HepG2 (cell line): ENCODE measurements at regions not wholly inside any gene's neighbourhood (a gene's known extent, or its start where the extent isn't known, plus 50 kb on each side); places are given as distances from the start of the nearest gene placed in this dataset.

Experiments
- ATAC-seq: fragments of 200-7000 bp; cut with Tn5 transposase; 3 replicates; pipeline ENCODE4 v1.9.1; 2020; ENCODE audit warnings: mild to moderate bottlenecking, moderate library complexity
- BruUV-seq: library from RNA; stranded (reverse); fragments of 400-500 nt; replicated peaks from 2 replicates; lab custom pipeline; 2021; lab: Mats Ljungman, UMichigan
- CTCF ChIA-PET: fragments of 300-600 bp; formaldehyde crosslinking; extraction: SDS; loops from one replicate; lab custom pipeline; 2021; ENCODE audit warnings: low total read pairs, inconsistent platforms, low intra/inter-chr PET ratio; lab: Yijun Ruan, JAX
- POLR2A ChIA-PET: fragments of 350-600 bp; sonication (Branson Sonifier 250); formaldehyde crosslinking; loops from one replicate; lab custom pipeline; 2020; ENCODE audit warnings: antibody characterized with exemption, inconsistent platforms; lab: Yijun Ruan, JAX
- DNase-seq: peaks from one replicate; pipeline ENCODE4 v3.0.0-alpha.2; 2015; ENCODE audit warnings: low spot score
- FAIRE-seq: peaks from 3 replicates; lab custom pipeline; 2011; peaks lifted over from hg19 to GRCh38; lab: Jason Lieb, UNC
- H2AFZ ChIP-seq: one replicate; pipeline ENCODE4 v1.6.1; 2011; ENCODE audit warnings: low read length, inconsistent platforms
- H3K27ac ChIP-seq: fragments of 300-600 bp; 3 replicates; pipeline ENCODE4 v1.8.0; 2011; ENCODE audit warnings: mixed run types, mild to moderate bottlenecking, mixed read lengths, low read length, inconsistent platforms; ENCODE audit not compliant: insufficient read depth; ENCODE audit errors: extremely low read length
- H3K27me3 ChIP-seq, 2 experiments: fragments of 200-600 bp in 1 of 2; 2 replicates in 1 of 2; 3 replicates in 1 of 2; pipeline versions ENCODE4 v1.6.0 to v1.8.0; 2011; ENCODE audit warnings: low read length in 2 of 2, mild to moderate bottlenecking in 2 of 2, moderate library complexity in 2 of 2, inconsistent platforms in 1 of 2; ENCODE audit not compliant: insufficient read depth in 2 of 2, control insufficient read depth in 1 of 2
- H3K36me3 ChIP-seq, 2 experiments: fragments of 200-600 bp in 1 of 2; replicated peaks in 1 of 2; 2 replicates in 1 of 2; 3 replicates in 1 of 2; pipeline versions ENCODE4 v1.5.1 to v1.8.0; 2011; ENCODE audit warnings: low read length in 2 of 2, inconsistent platforms in 1 of 2; ENCODE audit not compliant: insufficient read depth in 2 of 2, control insufficient read depth in 1 of 2
- H3K4me1 ChIP-seq: 2 replicates; pipeline ENCODE4 v1.5.1; 2012; ENCODE audit warnings: low read length, inconsistent platforms; ENCODE audit not compliant: insufficient read depth
- H3K4me2 ChIP-seq: 2 replicates; pipeline ENCODE4 v1.6.0; 2011; ENCODE audit warnings: low read depth, low read length, inconsistent platforms
- H3K4me3 ChIP-seq, 3 experiments: fragments of 200-600 bp in 1 of 3; sonication (generic), shearing (Covaris generic) in 1 of 3; replicated peaks in 1 of 3; 2 replicates each; pipeline ENCODE4 v1.5.1; 2011 to 2016; ENCODE audit warnings: low read length in 3 of 3, inconsistent platforms in 2 of 3, low read depth in 2 of 3, mild to moderate bottlenecking in 2 of 3, control low read depth in 1 of 3, mixed read lengths in 1 of 3; ENCODE audit not compliant: insufficient read depth in 1 of 3
- H3K79me2 ChIP-seq: one replicate; pipeline ENCODE4 v1.6.1; 2011; ENCODE audit warnings: low read length, inconsistent platforms; ENCODE audit not compliant: insufficient read depth
- H3K9ac ChIP-seq: 2 replicates; pipeline ENCODE4 v1.6.0; 2011; ENCODE audit warnings: mild to moderate bottlenecking, low read depth, low read length, inconsistent platforms; ENCODE audit not compliant: insufficient read depth
- H3K9me3 ChIP-seq: 2 replicates; pipeline ENCODE4 v1.5.1; 2012; ENCODE audit warnings: mild to moderate bottlenecking, low read length
- H4K20me1 ChIP-seq: 2 replicates; pipeline ENCODE4 v1.6.0; 2011; ENCODE audit warnings: inconsistent platforms, mild to moderate bottlenecking, low read length, moderate library complexity; ENCODE audit not compliant: insufficient read depth
- ARNT2 ChIP-seq: sonication (generic); formaldehyde crosslinking; IDR thresholded peaks from 2 replicates; pipeline ENCODE4 v1.8.0; 2022; ENCODE audit warnings: mild to moderate bottlenecking, low read depth, missing genetic modification reagents, moderate library complexity
- GABPA ChIP-seq, 2 experiments: IDR thresholded peaks; 2 replicates each; pipeline ENCODE4 v1.6.1; 2011 to 2016; ENCODE audit warnings: low read depth in 2 of 2, low read length in 1 of 2, missing biosample characterization in 1 of 2, missing genetic modification characterization in 1 of 2
- KAT8 ChIP-seq: IDR thresholded peaks from 2 replicates; pipeline ENCODE4 v1.6.1; 2016; ENCODE audit warnings: missing genetic modification reagents, missing compliant biosample characterization
- NCOA2 ChIP-seq: sonication (generic); formaldehyde crosslinking; IDR thresholded peaks from 2 replicates; pipeline ENCODE4 v1.8.0; 2022; ENCODE audit warnings: inconsistent platforms
- PAX8 ChIP-seq: sonication (generic); formaldehyde crosslinking; IDR thresholded peaks from 2 replicates; pipeline ENCODE4 v1.8.0; 2022; ENCODE audit warnings: mild to moderate bottlenecking, missing genetic modification reagents, borderline replicate concordance
- POGZ ChIP-seq: sonication (generic); formaldehyde crosslinking; IDR thresholded peaks from 2 replicates; pipeline ENCODE4 v1.4.0; 2020; ENCODE audit warnings: mild to moderate bottlenecking, missing genetic modification reagents
- TCF12 ChIP-seq, 2 experiments: fragments of 450-650 bp in 1 of 2; sonication (generic) in 1 of 2; formaldehyde crosslinking in 1 of 2; IDR thresholded peaks; 2 replicates each; pipeline versions ENCODE4 v1.6.1 to v1.8.0; 2017 to 2022; ENCODE audit warnings: antibody characterized with exemption in 1 of 2, mild to moderate bottlenecking in 1 of 2, missing genetic modification reagents in 1 of 2, moderate library complexity in 1 of 2
- ZBTB42 ChIP-seq: sonication (generic); formaldehyde crosslinking; IDR thresholded peaks from 2 replicates; pipeline ENCODE4 v1.5.0; 2020; ENCODE audit warnings: mild to moderate bottlenecking, missing genetic modification reagents
- ZNF281 ChIP-seq: sonication (generic); formaldehyde crosslinking; IDR thresholded peaks from 2 replicates; pipeline ENCODE4 v1.4.0; 2020; ENCODE audit warnings: missing genetic modification reagents, borderline replicate concordance
- ZNF317 ChIP-seq: sonication (generic); formaldehyde crosslinking; IDR thresholded peaks from 2 replicates; pipeline ENCODE4 v1.5.0; 2020; ENCODE audit warnings: mild to moderate bottlenecking, missing genetic modification reagents
- ZNF333 ChIP-seq: sonication (generic); formaldehyde crosslinking; IDR thresholded peaks from 2 replicates; pipeline ENCODE4 v1.4.0; 2020; ENCODE audit warnings: mild to moderate bottlenecking, missing genetic modification reagents, borderline replicate concordance
- ZNF644 ChIP-seq: IDR thresholded peaks from 2 replicates; pipeline ENCODE4 v1.6.1; 2016; ENCODE audit warnings: low read depth
- ZSCAN29 ChIP-seq: sonication (generic); formaldehyde crosslinking; conservative IDR thresholded peaks from 2 replicates; pipeline ENCODE4 v1.4.0; 2020; ENCODE audit warnings: mild to moderate bottlenecking, missing genetic modification reagents
- ZSCAN5A ChIP-seq: sonication (generic); formaldehyde crosslinking; IDR thresholded peaks from 2 replicates; pipeline ENCODE4 v1.8.0; 2022; ENCODE audit warnings: mild to moderate bottlenecking, missing genetic modification reagents, borderline replicate concordance
- WGBS: methylation state at CpG from one replicate; pipeline ENCODE4 v1.1.6; 2017; ENCODE audit warnings: low lambda C conversion rate; 5-methylcytosine and 5-hydroxymethylcytosine counted together
- in situ Hi-C: cut with HindIII; loops from 2 replicates; pipeline ENCODE4 v1.10.0; 2017; ENCODE audit warnings: low pct_unique_long_range_greater_than_20kb; ENCODE audit not compliant: extremely low pct_ligation_motif_present
- intact Hi-C: fragments of 100-400 bp; cut with micrococcal nuclease; formaldehyde crosslinking; loops from one replicate; pipeline ENCODE4 v1.10.0; 2022; ENCODE audit not compliant: unreplicated experiment
- TF ChIP-seq, protein P1 (sequence below): sonication (generic); formaldehyde crosslinking; IDR thresholded peaks from 2 replicates; pipeline ENCODE4 v1.4.0; 2020; ENCODE audit warnings: missing genetic modification reagents

DNA sequence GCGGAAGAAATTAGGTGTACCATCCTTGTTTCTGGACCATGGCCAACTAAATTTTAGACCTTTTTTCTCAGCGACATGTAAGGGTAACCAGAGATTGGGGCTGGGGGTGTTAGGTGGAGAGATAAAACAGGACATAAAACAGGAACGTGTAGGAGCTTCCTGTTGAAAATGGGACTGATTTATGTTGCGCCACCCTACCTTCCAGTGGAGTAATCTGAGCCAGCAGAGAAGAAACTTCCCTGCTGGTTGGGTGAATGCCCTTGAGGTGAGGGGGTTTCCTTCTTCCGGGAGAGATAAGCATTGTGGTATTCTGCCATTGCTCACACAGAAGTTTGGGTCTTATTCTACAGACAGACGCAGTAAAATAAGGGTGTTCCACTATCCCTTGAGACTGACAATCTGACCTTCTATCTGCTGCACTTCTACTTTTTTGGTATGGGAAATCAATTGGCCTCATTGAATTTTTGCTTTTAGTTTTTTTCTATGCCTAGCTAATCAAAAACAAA is 417.6 kb downstream of the PCNX1 start (continued):
- TF ChIP-seq KAT8 (CRISPR knock-in tag) (no peak), NCOA2 (CRISPR knock-in tag) (no peak), ZNF644 (0 out of 2 replicates have a peak, but pooled peaks have one; percentile 17), ZBTB42 (CRISPR knock-in tag) (no peak), ZNF333 (CRISPR knock-in tag) (no peak), ZSCAN29 (CRISPR knock-in tag) (no peak), ZNF317 (0 out of 2 replicates have a peak, but pooled peaks have one; percentile 54), POGZ (CRISPR knock-in tag) (no peak), TCF12 (IDR thresholded peaks at IDR 0.05) (no peak), TCF12 (CRISPR knock-in tag; IDR thresholded peaks at IDR 0.05) (no peak), ZSCAN5A (CRISPR knock-in tag) (no peak), GABPA (IDR thresholded peaks at IDR 0.05; ENCODE audit: low read depth, low read length) (no peak), GABPA (CRISPR knock-in tag; IDR thresholded peaks at IDR 0.05; ENCODE audit: low read depth) (peak; percentile 42; the same call in 1 of the 2 replicates)

DNA sequence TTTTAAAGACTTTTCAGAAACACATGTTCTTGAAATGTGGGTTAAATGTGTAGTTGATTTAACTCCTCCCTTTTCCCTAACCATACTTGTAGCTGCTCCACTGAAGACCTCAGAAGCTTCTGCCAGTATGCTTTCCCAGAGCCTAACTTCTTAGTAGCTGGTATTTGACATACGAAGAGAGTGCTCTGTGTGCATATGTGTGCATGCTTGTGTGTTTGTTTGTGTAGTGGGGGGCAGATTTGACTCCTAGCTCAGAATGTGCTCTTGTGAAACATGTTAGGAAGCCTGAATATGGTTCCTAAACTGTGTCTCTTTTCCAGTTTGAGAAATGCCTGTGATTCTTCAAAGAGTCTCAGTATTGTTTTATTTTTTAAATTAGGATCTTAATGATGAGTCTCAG is 420.4 kb downstream of the PCNX1 start:
- intact Hi-C loops, result no loop called here
- H3K27me3 ChIP-seq, result no peaks in the 10 kb centered on the region
- H3K36me3 ChIP-seq, result no peaks in the 10 kb centered on the region; a peak in 1 of 5 replicates
- no peak overlapping the region for H3K4me2 ChIP-seq
- no peak overlapping the region for H2AFZ ChIP-seq
- H4K20me1 ChIP-seq, result peaks cover under 1% of the 10 kb centered on the region; the same call in 1 of the 2 replicates
- H3K79me2 ChIP-seq, result peaks cover 73% of the 10 kb centered on the region
- in situ Hi-C loops, result no loop called here
- H3K4me3 ChIP-seq, result no peak overlapping the region
- ChIA-PET CTCF (no interaction called here), POLR2A (interaction anchor here (1.6 kb wide), 1 partner anchor 9 kb away, joined by 4 read pairs; no protein-coding TSS in a partner anchor)
- peak; percentile 54 for ATAC-seq
- no peak for FAIRE-seq
- H3K9ac ChIP-seq, result peak overlapping the region; percentile 49
- H3K4me1 ChIP-seq, result peaks cover 40% of the 10 kb centered on the region
- 44% methylated on average over 1 of the region's 1 CpG for WGBS
- BruUV-seq, result no TSS peak
- no peaks in the 10 kb centered on the region for H3K9me3 ChIP-seq
- no peak for DNase-seq
- H3K27ac ChIP-seq, result no peak overlapping the region
- TF ChIP-seq, protein P1, sequence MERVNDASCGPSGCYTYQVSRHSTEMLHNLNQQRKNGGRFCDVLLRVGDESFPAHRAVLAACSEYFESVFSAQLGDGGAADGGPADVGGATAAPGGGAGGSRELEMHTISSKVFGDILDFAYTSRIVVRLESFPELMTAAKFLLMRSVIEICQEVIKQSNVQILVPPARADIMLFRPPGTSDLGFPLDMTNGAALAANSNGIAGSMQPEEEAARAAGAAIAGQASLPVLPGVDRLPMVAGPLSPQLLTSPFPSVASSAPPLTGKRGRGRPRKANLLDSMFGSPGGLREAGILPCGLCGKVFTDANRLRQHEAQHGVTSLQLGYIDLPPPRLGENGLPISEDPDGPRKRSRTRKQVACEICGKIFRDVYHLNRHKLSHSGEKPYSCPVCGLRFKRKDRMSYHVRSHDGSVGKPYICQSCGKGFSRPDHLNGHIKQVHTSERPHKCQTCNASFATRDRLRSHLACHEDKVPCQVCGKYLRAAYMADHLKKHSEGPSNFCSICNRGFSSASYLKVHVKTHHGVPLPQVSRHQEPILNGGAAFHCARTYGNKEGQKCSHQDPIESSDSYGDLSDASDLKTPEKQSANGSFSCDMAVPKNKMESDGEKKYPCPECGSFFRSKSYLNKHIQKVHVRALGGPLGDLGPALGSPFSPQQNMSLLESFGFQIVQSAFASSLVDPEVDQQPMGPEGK (CRISPR knock-in tag), result 0 out of 2 replicates have a peak, but pooled peaks have one; percentile 32
- TF ChIP-seq PAX8 (CRISPR knock-in tag) (no peak), ZNF281 (CRISPR knock-in tag) (0 out of 2 replicates have a peak, but pooled peaks have one; percentile 17), ARNT2 (CRISPR knock-in tag) (no peak)
